BE2C (cell line): ENCODE measurements at regions not wholly inside any gene's neighbourhood (a gene's known extent, or its start where the extent isn't known, plus 50 kb on each side); places are given as distances from the start of the nearest gene placed in this dataset.

ENCODE experiments used
- DNase-seq: peaks from one replicate; pipeline ENCODE4 v3.0.0-alpha.2; 2020
- H3K27me3 ChIP-seq: fragments of 250-450 bp; sonication (Bioruptor Pico); 2 replicates; pipeline ENCODE4 v1.5.1; 2020; ENCODE audit warnings: mild to moderate bottlenecking
- H3K36me3 ChIP-seq: fragments of 250-450 bp; sonication (Bioruptor Pico); 2 replicates; pipeline ENCODE4 v1.5.1; 2020; ENCODE audit warnings: mild to moderate bottlenecking
- H3K4me1 ChIP-seq: fragments of 250-450 bp; sonication (Bioruptor Pico); 2 replicates; pipeline ENCODE4 v1.5.1; 2020
- H3K4me3 ChIP-seq: 2 replicates; pipeline ENCODE4 v1.5.1; 2011; ENCODE audit warnings: low read depth, low read length
- H3K9me3 ChIP-seq: fragments of 250-450 bp; sonication (Bioruptor Pico); 2 replicates; pipeline ENCODE4 v1.5.1; 2020
- TF ChIP-seq, protein P1 (sequence below): IDR thresholded peaks from 2 replicates; pipeline ENCODE4 v1.5.1; 2012; ENCODE audit warnings: mild to moderate bottlenecking, low read depth, low read length

DNA sequence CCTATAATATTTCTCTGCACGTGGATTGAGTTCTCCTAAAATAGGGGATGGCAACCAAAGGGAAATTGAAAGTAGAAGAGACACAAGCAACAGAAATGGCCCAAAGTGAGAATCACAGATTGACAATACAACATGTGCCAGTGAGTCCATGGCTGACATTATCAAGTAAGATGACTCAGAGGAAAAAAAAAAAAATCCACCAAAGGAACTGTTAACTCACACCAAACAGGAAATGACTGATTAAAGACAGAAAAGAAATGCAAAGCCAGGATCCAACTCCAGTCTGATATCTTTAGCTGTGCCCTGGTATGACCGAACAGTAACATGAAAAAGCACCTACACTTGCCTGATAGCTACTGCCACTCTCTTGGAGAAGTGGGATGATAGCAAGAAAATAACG is 485.0 kb downstream of the PRKD1 start:
- Histone ChIP-seq H3K4me3 (no peak overlapping the region), H3K9me3 (no peaks in the 10 kb centered on the region), H3K4me1 (no peaks in the 10 kb centered on the region), H3K27me3 (0 out of 2 replicates have a peak, but pooled peaks cover 2% of the 10 kb centered on the region), H3K36me3 (no peaks in the 10 kb centered on the region)
- DNase-seq, result no peak
- TF ChIP-seq, protein P1, sequence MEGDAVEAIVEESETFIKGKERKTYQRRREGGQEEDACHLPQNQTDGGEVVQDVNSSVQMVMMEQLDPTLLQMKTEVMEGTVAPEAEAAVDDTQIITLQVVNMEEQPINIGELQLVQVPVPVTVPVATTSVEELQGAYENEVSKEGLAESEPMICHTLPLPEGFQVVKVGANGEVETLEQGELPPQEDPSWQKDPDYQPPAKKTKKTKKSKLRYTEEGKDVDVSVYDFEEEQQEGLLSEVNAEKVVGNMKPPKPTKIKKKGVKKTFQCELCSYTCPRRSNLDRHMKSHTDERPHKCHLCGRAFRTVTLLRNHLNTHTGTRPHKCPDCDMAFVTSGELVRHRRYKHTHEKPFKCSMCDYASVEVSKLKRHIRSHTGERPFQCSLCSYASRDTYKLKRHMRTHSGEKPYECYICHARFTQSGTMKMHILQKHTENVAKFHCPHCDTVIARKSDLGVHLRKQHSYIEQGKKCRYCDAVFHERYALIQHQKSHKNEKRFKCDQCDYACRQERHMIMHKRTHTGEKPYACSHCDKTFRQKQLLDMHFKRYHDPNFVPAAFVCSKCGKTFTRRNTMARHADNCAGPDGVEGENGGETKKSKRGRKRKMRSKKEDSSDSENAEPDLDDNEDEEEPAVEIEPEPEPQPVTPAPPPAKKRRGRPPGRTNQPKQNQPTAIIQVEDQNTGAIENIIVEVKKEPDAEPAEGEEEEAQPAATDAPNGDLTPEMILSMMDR, result no peak

DNA sequence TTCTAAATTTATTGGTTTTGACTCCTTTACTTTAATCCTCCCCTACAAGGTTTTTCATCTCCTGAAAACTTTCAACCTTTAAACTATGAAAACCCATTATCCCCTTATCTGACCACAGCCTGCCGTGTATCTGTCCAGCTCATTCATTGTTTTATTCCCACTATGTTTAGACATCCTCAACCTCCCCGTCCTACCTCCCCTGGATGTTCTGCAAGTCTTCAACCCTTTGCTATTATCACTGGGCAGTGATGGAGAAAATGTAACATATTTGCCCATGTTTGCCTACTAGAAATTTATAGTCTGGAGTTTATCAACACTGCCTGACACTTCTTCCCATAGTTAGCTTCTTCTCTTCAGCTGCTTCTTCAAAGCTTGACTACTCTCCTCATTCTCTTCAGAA is 483.4 kb downstream of the PRKD1 start:
- H3K27me3 ChIP-seq, result 0 out of 2 replicates have a peak, but pooled peaks cover 2% of the 10 kb centered on the region

DNA sequence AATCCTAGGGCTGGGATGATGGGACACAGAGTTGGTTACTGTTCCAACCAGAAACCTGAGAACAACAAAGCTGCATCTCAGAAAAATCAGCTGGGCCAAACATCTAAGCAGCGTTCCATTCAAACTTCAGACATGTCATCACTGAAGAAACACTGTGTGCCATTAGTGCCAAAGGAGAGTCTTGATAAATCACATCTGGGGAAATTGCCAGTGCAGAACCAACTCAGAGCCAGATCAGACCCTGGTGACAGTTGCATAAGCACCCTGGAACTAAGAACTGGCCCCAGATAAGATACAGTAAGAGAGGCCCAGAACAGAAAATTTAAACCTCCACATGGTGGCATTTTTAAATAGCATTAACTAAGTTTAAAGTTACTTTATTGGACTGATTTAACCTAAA is 482.8 kb downstream of the PRKD1 start:
- Histone ChIP-seq H3K9me3 (no peaks in the 10 kb centered on the region), H3K4me1 (no peaks in the 10 kb centered on the region), H3K27me3 (0 out of 2 replicates have a peak, but pooled peaks cover 2% of the 10 kb centered on the region), H3K4me3 (no peak overlapping the region), H3K36me3 (no peaks in the 10 kb centered on the region)
- no peak for DNase-seq
- TF ChIP-seq, protein P1, result no peak

More for the DNA sequence above, 483.4 kb downstream of the PRKD1 start:
- no peaks in the 10 kb centered on the region for H3K36me3 ChIP-seq
- no peaks in the 10 kb centered on the region for H3K4me1 ChIP-seq
- no peaks in the 10 kb centered on the region for H3K9me3 ChIP-seq
- no peak for DNase-seq
- TF ChIP-seq, protein P1, result no peak
- H3K4me3 ChIP-seq, result no peak overlapping the region

DNA sequence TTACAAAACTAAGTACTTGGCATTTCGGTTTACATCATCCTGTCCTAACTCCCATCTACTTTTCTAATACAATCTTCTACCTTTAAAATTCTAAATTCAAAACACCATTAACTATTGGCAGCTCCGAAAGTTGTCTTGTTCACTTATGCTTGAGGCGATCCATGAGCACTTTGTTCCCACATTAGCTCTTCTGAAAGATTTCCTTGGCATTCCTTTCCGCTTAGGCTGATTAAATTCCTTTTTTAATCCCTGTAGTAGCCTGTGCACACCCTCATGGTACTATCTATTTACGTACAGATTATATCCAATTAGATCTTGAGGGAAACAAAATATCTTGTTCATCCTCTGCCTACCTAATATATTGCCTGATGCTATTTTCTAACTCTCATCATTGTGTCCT is 480.7 kb downstream of the PRKD1 start:
- TF ChIP-seq, protein P1, result no peak
- H3K27me3 ChIP-seq, result 0 out of 2 replicates have a peak, but pooled peaks cover 2% of the 10 kb centered on the region
- H3K4me3 ChIP-seq, result no peak overlapping the region
- DNase-seq, result no peak
- no peaks in the 10 kb centered on the region for H3K9me3 ChIP-seq
- no peaks in the 10 kb centered on the region for H3K4me1 ChIP-seq
- no peaks in the 10 kb centered on the region for H3K36me3 ChIP-seq

DNA sequence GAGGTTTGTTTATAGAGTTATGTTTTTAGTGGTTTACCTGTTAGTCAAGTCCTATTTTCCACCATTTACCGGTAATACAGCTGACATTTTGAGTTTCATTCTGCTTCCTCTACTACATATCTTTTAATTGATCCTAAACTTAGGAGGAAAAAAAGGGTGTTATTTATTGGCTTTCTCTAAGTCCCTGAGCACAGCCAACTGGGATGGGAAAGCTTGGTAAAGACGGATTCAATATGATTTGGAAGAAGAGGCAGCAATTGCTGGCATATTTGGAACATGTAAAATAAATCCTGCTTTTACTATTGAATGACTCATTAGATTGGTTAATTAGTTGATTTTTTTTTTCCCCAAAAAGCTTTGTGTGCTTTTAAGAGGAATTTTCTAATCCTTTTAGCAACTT is 475.7 kb downstream of the PRKD1 start:
- TF ChIP-seq, protein P1, result no peak
- H3K36me3 ChIP-seq, result no peaks in the 10 kb centered on the region
- H3K4me3 ChIP-seq, result no peak overlapping the region
- no peaks in the 10 kb centered on the region for H3K27me3 ChIP-seq
- no peaks in the 10 kb centered on the region for H3K4me1 ChIP-seq
- no peak for DNase-seq
- no peaks in the 10 kb centered on the region for H3K9me3 ChIP-seq

DNA sequence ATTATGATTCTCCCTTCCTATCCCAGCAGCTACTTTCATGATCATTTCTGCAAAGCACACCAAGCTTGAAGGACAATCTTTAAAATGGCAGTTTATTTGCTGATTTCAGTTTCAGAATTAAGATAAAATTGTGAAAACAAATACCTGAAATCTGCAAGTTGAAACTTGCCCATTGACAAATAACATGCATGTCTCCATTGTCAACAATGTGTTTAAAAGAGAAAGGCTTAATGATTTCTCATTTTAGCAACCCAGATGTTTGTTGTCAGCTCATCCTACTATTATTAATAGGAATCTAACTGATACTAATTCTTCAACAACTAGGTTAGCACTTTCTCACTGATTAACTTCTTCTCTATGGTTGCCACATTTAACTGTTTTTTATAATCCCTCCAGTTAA is 474.6 kb downstream of the PRKD1 start:
- H3K36me3 ChIP-seq, result no peaks in the 10 kb centered on the region

More for the DNA sequence above, 474.6 kb downstream of the PRKD1 start:
- Histone ChIP-seq H3K4me1 (no peaks in the 10 kb centered on the region), H3K9me3 (no peaks in the 10 kb centered on the region), H3K27me3 (no peaks in the 10 kb centered on the region), H3K4me3 (no peak overlapping the region)
- no peak for DNase-seq
- TF ChIP-seq, protein P1, result no peak
